Uterus (tissue), 2 donors: ENCODE measurements at regions not wholly inside any gene's neighbourhood (a gene's known extent, or its start where the extent isn't known, plus 50 kb on each side); places are given as distances from the start of the nearest gene placed in this dataset.

Experiments used
- CTCF ChIP-seq, 4 experiments: fragments of 200-600 bp in 2 of 4; fragments of 450-650 bp in 2 of 4; sonication (generic) in 2 of 4; IDR thresholded peaks; one replicate each; pipeline ENCODE4 v1.5.1; 2016 to 2019; ENCODE audit warnings: antibody characterized with exemption in 4 of 4, mild to moderate bottlenecking in 2 of 4, moderate library complexity in 1 of 4
- POLR2A ChIP-seq, 2 donors: fragments of 450-650 bp; IDR thresholded peaks; one replicate each; pipeline ENCODE4 v1.6.1; 2016; ENCODE audit warnings: antibody characterized with exemption in 2 of 2, mild to moderate bottlenecking in 1 of 2, moderate library complexity in 1 of 2

GRCh38 chr11:23840872-23841271 is 656.0 kb upstream of the LUZP2 start:
- TF ChIP-seq CTCF (IDR thresholded peaks at IDR 0.05) (no peak), POLR2A (IDR thresholded peaks at IDR 0.05) (no peak)
